ENCODE measurements at regions not wholly inside any gene's neighbourhood (a gene's known extent, or its start where the extent isn't known, plus 50 kb on each side); places are given as distances from the start of the nearest gene placed in this dataset.

GRCh38 chr5:4758550-4758949 lies 381.6 kb upstream of the ADAMTS16 start:
- TF ChIP-seq FOXP2 (optimal IDR thresholded peaks at IDR 0.05; ENCODE audit: borderline replicate concordance, extremely low read depth, extremely low read length, insufficient read depth) (no peak), TAF1 (IDR thresholded peaks at IDR 0.05; ENCODE audit: borderline replicate concordance, insufficient read depth, low read length) (no peak), POLR2AphosphoS5 (IDR thresholded peaks at IDR 0.05; ENCODE audit: low read depth, low read length) (no peak)

Data from PFSK-1 (cell line).